PC-3 (cell line): ENCODE measurements at regions not wholly inside any gene's neighbourhood (a gene's known extent, or its start where the extent isn't known, plus 50 kb on each side); places are given as distances from the start of the nearest gene placed in this dataset.

Experiments used
- ATAC-seq: fragments of 200-7000 bp; cut with Tn5 transposase; 2 replicates; pipeline ENCODE4 v1.9.1; 2020; ENCODE audit warnings: mild to moderate bottlenecking, moderate library complexity
- BruUV-seq: library from RNA; stranded (reverse); fragments of 400-500 nt; replicated peaks from 2 replicates; lab custom pipeline; 2021; lab: Mats Ljungman, UMichigan
- CTCF ChIA-PET: fragments of 300-600 bp; sonication (Branson Sonifier 250); formaldehyde crosslinking; loops from one replicate; lab custom pipeline; 2022; ENCODE audit warnings: antibody characterized with exemption; lab: Charles Lee
- POLR2A ChIA-PET: fragments of 300-600 bp; sonication (Branson Sonifier 250); formaldehyde crosslinking; loops from one replicate; lab custom pipeline; 2022; ENCODE audit warnings: antibody characterized with exemption; ENCODE audit not compliant: unreplicated experiment; lab: Charles Lee
- DNase-seq: peaks from one replicate; pipeline ENCODE4 v3.0.0-alpha.2; 2015
- H2AFZ ChIP-seq: fragments of 300-600 bp; sonication (generic); 2 replicates; pipeline ENCODE4 v1.6.0; 2016; ENCODE audit warnings: antibody characterized with exemption, low read length
- H3F3A ChIP-seq: fragments of 300-600 bp; sonication (generic); one replicate; pipeline ENCODE4 v1.6.0; 2017; ENCODE audit warnings: antibody characterized with exemption, low read length, control low read depth, mild to moderate bottlenecking; ENCODE audit not compliant: unreplicated experiment
- H3K27ac ChIP-seq: fragments of 300-600 bp; sonication (generic); 2 replicates; pipeline ENCODE4 v1.5.1; 2016; ENCODE audit warnings: mild to moderate bottlenecking, low read length
- H3K27me3 ChIP-seq: fragments of 300-600 bp; sonication (generic); 2 replicates; pipeline ENCODE4 v1.6.1; 2016; ENCODE audit warnings: low read length, mixed read lengths
- H3K36me3 ChIP-seq: fragments of 300-600 bp; sonication (generic); 2 replicates; pipeline ENCODE4 v1.6.1; 2016; ENCODE audit warnings: low read depth, mixed run types, low read length, mixed read lengths
- H3K4me1 ChIP-seq: fragments of 300-600 bp; sonication (generic); 2 replicates; pipeline ENCODE4 v1.5.1; 2016; ENCODE audit warnings: low read length; ENCODE audit not compliant: insufficient read depth
- H3K4me2 ChIP-seq: fragments of 300-600 bp; sonication (generic); 2 replicates; pipeline ENCODE4 v1.6.0; 2016; ENCODE audit warnings: low read length
- H3K4me3 ChIP-seq: fragments of 300-600 bp; sonication (generic); 2 replicates; pipeline ENCODE4 v1.5.1; 2016; ENCODE audit warnings: mild to moderate bottlenecking, low read length, mixed read lengths
- H3K79me2 ChIP-seq: fragments of 300-600 bp; sonication (generic); 2 replicates; pipeline ENCODE4 v1.6.1; 2017; ENCODE audit warnings: low read length, mixed read lengths
- H3K9ac ChIP-seq: fragments of 300-600 bp; sonication (generic); 2 replicates; pipeline ENCODE4 v1.6.0; 2016; ENCODE audit warnings: mild to moderate bottlenecking, low read length
- H3K9me2 ChIP-seq: fragments of 300-600 bp; sonication (generic); replicated peaks from 2 replicates; pipeline ENCODE4 v1.6.1; 2016; ENCODE audit warnings: mixed run types, low read length, mixed read lengths
- H3K9me3 ChIP-seq: fragments of 300-600 bp; sonication (generic); 2 replicates; pipeline ENCODE4 v1.6.1; 2016; ENCODE audit warnings: low read length, mixed read lengths
- H4K20me1 ChIP-seq: fragments of 300-600 bp; sonication (generic); 2 replicates; pipeline ENCODE4 v1.6.1; 2016; ENCODE audit warnings: low read length, mixed read lengths
- EZH2 ChIP-seq: fragments of 300-600 bp; sonication (generic); IDR thresholded peaks from one replicate; pipeline ENCODE4 v1.6.1; 2017; ENCODE audit warnings: antibody characterized with exemption, mild to moderate bottlenecking, low read length; ENCODE audit not compliant: unreplicated experiment
- EZH2phosphoT487 ChIP-seq: fragments of 300-600 bp; sonication (generic); IDR thresholded peaks from 2 replicates; pipeline ENCODE4 v1.6.1; 2018; ENCODE audit warnings: mild to moderate bottlenecking, antibody characterized with exemption, low read length, borderline replicate concordance
- intact Hi-C: fragments of 100-400 bp; cut with micrococcal nuclease; formaldehyde crosslinking; loops from 2 replicates; pipeline ENCODE4 v1.9.0; 2023
- TF ChIP-seq, protein P1 (sequence below): fragments of 300-600 bp; sonication (generic); conservative IDR thresholded peaks from 2 replicates; pipeline ENCODE4 v1.5.1; 2017; ENCODE audit warnings: antibody characterized with exemption, low read depth, mild to moderate bottlenecking, low read length

- H3K9me2 ChIP-seq: no peaks in the 10 kb centered on the region
- peaks cover 20% of the 10 kb centered on the region for H3K4me1 ChIP-seq
- POLR2A ChIA-PET: no interaction called here
- no peaks in the 10 kb centered on the region for H3F3A ChIP-seq
- H3K9me3 ChIP-seq: no peaks in the 10 kb centered on the region
- BruUV-seq: no TSS peak
- no peak for DNase-seq
- intact Hi-C loops: loop anchor here (10.0 kb wide), 1 partner anchor 215 kb away; no protein-coding TSS in a partner anchor
- TF ChIP-seq, protein P1, sequence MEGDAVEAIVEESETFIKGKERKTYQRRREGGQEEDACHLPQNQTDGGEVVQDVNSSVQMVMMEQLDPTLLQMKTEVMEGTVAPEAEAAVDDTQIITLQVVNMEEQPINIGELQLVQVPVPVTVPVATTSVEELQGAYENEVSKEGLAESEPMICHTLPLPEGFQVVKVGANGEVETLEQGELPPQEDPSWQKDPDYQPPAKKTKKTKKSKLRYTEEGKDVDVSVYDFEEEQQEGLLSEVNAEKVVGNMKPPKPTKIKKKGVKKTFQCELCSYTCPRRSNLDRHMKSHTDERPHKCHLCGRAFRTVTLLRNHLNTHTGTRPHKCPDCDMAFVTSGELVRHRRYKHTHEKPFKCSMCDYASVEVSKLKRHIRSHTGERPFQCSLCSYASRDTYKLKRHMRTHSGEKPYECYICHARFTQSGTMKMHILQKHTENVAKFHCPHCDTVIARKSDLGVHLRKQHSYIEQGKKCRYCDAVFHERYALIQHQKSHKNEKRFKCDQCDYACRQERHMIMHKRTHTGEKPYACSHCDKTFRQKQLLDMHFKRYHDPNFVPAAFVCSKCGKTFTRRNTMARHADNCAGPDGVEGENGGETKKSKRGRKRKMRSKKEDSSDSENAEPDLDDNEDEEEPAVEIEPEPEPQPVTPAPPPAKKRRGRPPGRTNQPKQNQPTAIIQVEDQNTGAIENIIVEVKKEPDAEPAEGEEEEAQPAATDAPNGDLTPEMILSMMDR: no peak
- TF ChIP-seq EZH2 (no peak), EZH2phosphoT487 (no peak)
- no peak overlapping the region for H3K27ac ChIP-seq
- H3K36me3 ChIP-seq: no peaks in the 10 kb centered on the region
- CTCF ChIA-PET: no interaction called here
- no peaks in the 10 kb centered on the region for H4K20me1 ChIP-seq
- H3K79me2 ChIP-seq: no peaks in the 10 kb centered on the region
- no peak overlapping the region for H3K4me2 ChIP-seq
- no peak for ATAC-seq
- no peaks in the 10 kb centered on the region for H3K27me3 ChIP-seq
- H3K9ac ChIP-seq: no peak overlapping the region
- H2AFZ ChIP-seq: no peak overlapping the region
- no peak overlapping the region for H3K4me3 ChIP-seq
Measured at GRCh38 chr13:44129418-44129817, 244.2 kb upstream of the SERP2 start.

DNA sequence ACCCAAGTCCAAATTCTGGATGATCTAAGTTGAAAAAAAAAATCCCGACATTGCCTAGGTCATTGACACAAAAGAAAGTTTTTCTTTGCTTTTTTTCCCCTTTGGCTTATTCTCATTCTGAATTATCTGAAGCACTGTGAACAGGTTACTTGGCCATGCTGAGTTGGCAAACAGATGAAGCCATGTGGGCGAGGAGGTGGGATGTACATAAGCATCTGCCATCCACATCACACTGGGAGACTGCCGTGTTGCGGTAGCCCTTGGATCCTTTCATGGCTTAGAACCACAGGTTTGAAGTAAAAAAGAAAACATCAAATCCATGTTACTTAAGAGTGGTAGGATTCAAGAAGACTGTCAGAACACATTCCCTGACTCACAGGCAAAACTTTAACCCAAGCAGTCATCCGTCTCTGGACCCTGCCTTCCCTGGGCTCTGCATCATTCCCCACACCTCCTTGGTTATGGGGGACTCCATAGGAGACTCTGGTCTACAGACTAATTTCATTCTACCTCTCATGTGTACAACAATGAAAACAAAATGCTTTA is 242.5 kb upstream of the SERP2 start:
- no peak for ATAC-seq
- TF ChIP-seq EZH2 (no peak), EZH2phosphoT487 (no peak)
- TF ChIP-seq, protein P1: no peak
- Histone ChIP-seq H3K9me3 (no peaks in the 10 kb centered on the region), H3K27ac (no peak overlapping the region), H3K9me2 (no peaks in the 10 kb centered on the region), H3K79me2 (no peaks in the 10 kb centered on the region), H3K4me3 (no peak overlapping the region), H3K36me3 (no peaks in the 10 kb centered on the region), H3K9ac (no peak overlapping the region), H3K4me2 (no peak overlapping the region), H4K20me1 (no peaks in the 10 kb centered on the region), H3K27me3 (no peaks in the 10 kb centered on the region), H2AFZ (no peak overlapping the region), H3F3A (no peaks in the 10 kb centered on the region), H3K4me1 (peaks cover 19% of the 10 kb centered on the region)
- POLR2A ChIA-PET: interaction anchor here (0.6 to 0.7 kb wide), 2 partner anchors 302 to 520 kb away, joined by 3 to 5 read pairs; no protein-coding TSS in a partner anchor
- no TSS peak for BruUV-seq
- intact Hi-C loops: no loop called here
- DNase-seq: no peak
- CTCF ChIA-PET: no interaction called here

DNA sequence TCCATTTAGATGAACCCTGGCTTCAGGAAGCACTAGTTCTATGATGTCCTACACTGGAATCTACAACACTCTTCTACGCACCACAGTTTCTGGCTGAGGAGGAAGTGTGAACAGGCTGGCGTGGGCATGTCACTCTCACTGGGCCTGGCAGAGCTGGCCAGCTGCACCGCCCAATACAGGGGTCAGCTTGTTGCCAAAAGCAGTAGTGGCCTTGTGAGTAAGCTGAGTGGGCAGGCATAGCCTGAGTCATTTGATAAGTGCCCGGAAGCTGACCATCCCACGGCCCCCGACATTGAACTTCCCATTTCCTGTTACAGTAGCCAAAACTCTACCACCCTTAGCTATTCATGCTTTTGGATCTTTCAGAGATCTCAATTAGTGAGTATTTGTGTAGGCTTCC is 240.9 kb upstream of the SERP2 start:
- no peak for TF ChIP-seq EZH2
- no peak for TF ChIP-seq EZH2phosphoT487
- TF ChIP-seq, protein P1: no peak
- CTCF ChIA-PET: no interaction called here
- no peaks in the 10 kb centered on the region for H3K79me2 ChIP-seq
- H2AFZ ChIP-seq: peak overlapping the region; percentile 59
- no peaks in the 10 kb centered on the region for H3K36me3 ChIP-seq
- no peak overlapping the region for H3K4me3 ChIP-seq
- POLR2A ChIA-PET: interaction anchor here (0.5 to 1.8 kb wide), 3 partner anchors 13 to 304 kb away, joined by 5 to 9 read pairs (median 6); no protein-coding TSS in a partner anchor
- H3K4me1 ChIP-seq: peaks cover 28% of the 10 kb centered on the region
- no peaks in the 10 kb centered on the region for H3K27me3 ChIP-seq
- DNase-seq (peak; percentile 53), ATAC-seq (peak; percentile 81)
- intact Hi-C loops: no loop called here
- no peaks in the 10 kb centered on the region for H3F3A ChIP-seq
- peak overlapping the region; percentile 76 for H3K27ac ChIP-seq
- BruUV-seq: no TSS peak
- peak overlapping the region; percentile 21; the same call in 1 of the 2 replicates for H3K9ac ChIP-seq
- peak overlapping the region; percentile 23; the same call in 1 of the 2 replicates for H3K4me2 ChIP-seq
- H3K9me2 ChIP-seq: no peaks in the 10 kb centered on the region
- H4K20me1 ChIP-seq: no peaks in the 10 kb centered on the region
- no peaks in the 10 kb centered on the region for H3K9me3 ChIP-seq
